H1 (cell line): ENCODE measurements at regions not wholly inside any gene's neighbourhood (a gene's known extent, or its start where the extent isn't known, plus 50 kb on each side); places are given as distances from the start of the nearest gene placed in this dataset.

Source experiments
- CTCF ChIA-PET: fragments of 300-600 bp; sonication (Branson Sonifier 250); formaldehyde crosslinking; loops from one replicate; lab custom pipeline; 2021; ENCODE audit not compliant: partially characterized antibody; lab: Charles Lee
- POLR2A ChIA-PET: fragments of 300-600 bp; sonication (Branson Sonifier 250); formaldehyde crosslinking; loops from one replicate; lab custom pipeline; 2021; ENCODE audit warnings: inconsistent platforms; ENCODE audit not compliant: partially characterized antibody; lab: Charles Lee
- DNase-seq, 2 experiments: peaks; one replicate each; pipeline versions ENCODE4 v3.0.0 to v3.0.0-alpha.2; 2010 to 2022; ENCODE audit warnings: low spot score in 2 of 2, low read depth in 1 of 2, mixed read lengths in 1 of 2
- FAIRE-seq: peaks from 2 replicates; lab custom pipeline; 2011; peaks lifted over from hg19 to GRCh38; lab: Jason Lieb, UNC
- H2AFZ ChIP-seq: 2 replicates; pipeline ENCODE4 v1.8.1; 2012; ENCODE audit warnings: low read length, inconsistent platforms
- H2AK5ac ChIP-seq: 2 replicates; pipeline ENCODE4 v1.6.1; 2013; ENCODE audit warnings: low read depth, low read length
- H2BK120ac ChIP-seq: replicated peaks from 2 replicates; pipeline ENCODE3; 2013; ENCODE audit warnings: low read depth, low read length, inconsistent platforms
- H2BK12ac ChIP-seq: 2 replicates; pipeline ENCODE4 v1.6.1; 2013; ENCODE audit warnings: low read depth, low read length
- H2BK15ac ChIP-seq: 2 replicates; pipeline ENCODE4 v1.6.1; 2013; ENCODE audit warnings: low read length
- H2BK20ac ChIP-seq: 2 replicates; pipeline ENCODE4 v1.6.1; 2013; ENCODE audit warnings: low read length
- H2BK5ac ChIP-seq: 2 replicates; pipeline ENCODE4 v1.6.1; 2013; ENCODE audit warnings: low read depth, low read length
- H3K14ac ChIP-seq: 2 replicates; pipeline ENCODE4 v1.6.1; 2013; ENCODE audit warnings: inconsistent platforms; ENCODE audit not compliant: insufficient read length
- H3K18ac ChIP-seq: 2 replicates; pipeline ENCODE4 v1.6.1; 2013; ENCODE audit warnings: low read length; ENCODE audit errors: extremely low read depth
- H3K23ac ChIP-seq: 2 replicates; pipeline ENCODE4 v1.6.1; 2013; ENCODE audit warnings: inconsistent platforms; ENCODE audit not compliant: insufficient read length
- H3K23me2 ChIP-seq: 2 replicates; pipeline ENCODE4 v1.6.1; 2013; ENCODE audit warnings: low read depth, low read length
- H3K27ac ChIP-seq: 2 replicates; pipeline ENCODE4 v1.6.1; 2011; ENCODE audit warnings: low read depth, low read length, inconsistent platforms
- H3K27me3 ChIP-seq, 4 experiments: replicated peaks in 1 of 4; 1 replicate in 1 of 4; 2 replicates in 3 of 4; pipeline versions ENCODE4 v1.6.1 to v1.8.1; 2011 to 2013; ENCODE audit warnings: low read length in 3 of 4, mild to moderate bottlenecking in 3 of 4, inconsistent platforms in 2 of 4, mixed read lengths in 2 of 4, moderate library complexity in 1 of 4; ENCODE audit not compliant: control insufficient read depth in 3 of 4, insufficient read depth in 3 of 4; ENCODE audit errors: extremely low read depth in 1 of 4
- H3K36me3 ChIP-seq, 4 experiments: 2 replicates each; pipeline versions ENCODE4 v1.6.1 to v1.8.1; 2011 to 2013; ENCODE audit warnings: mild to moderate bottlenecking in 4 of 4, low read length in 3 of 4, moderate library complexity in 2 of 4, control low read depth in 1 of 4, inconsistent platforms in 1 of 4; ENCODE audit not compliant: insufficient read depth in 4 of 4, control insufficient read depth in 2 of 4
- H3K4ac ChIP-seq: replicated peaks from 2 replicates; pipeline ENCODE3; 2013; ENCODE audit warnings: low read length, low read depth, mixed read lengths, inconsistent platforms; ENCODE audit not compliant: insufficient read length
- H3K4me1 ChIP-seq, 4 experiments: replicated peaks in 1 of 4; 1 replicate in 1 of 4; 2 replicates in 3 of 4; pipeline versions ENCODE4 v1.6.1 to v1.8.1; 2011 to 2013; ENCODE audit warnings: low read length in 3 of 4, inconsistent platforms in 2 of 4, mixed read lengths in 1 of 4; ENCODE audit not compliant: insufficient read depth in 4 of 4, control insufficient read depth in 3 of 4
- H3K4me2 ChIP-seq, 2 experiments: 2 replicates each; pipeline versions ENCODE4 v1.6.1 to v1.8.1; 2011 to 2013; ENCODE audit warnings: low read depth in 2 of 2, low read length in 2 of 2, control low read depth in 1 of 2, inconsistent platforms in 1 of 2, mild to moderate bottlenecking in 1 of 2; ENCODE audit not compliant: insufficient read depth in 1 of 2
- H3K4me3 ChIP-seq, 4 experiments: fragments of 200-600, 300-600 bp in 1 of 4; sonication (generic), shearing (Covaris generic), sonication (Bioruptor Twin) in 1 of 4; 2 replicates each; pipeline versions ENCODE4 v1.5.1 to v1.8.1; 2011 to 2016; ENCODE audit warnings: low read length in 4 of 4, low read depth in 3 of 4, control low read depth in 2 of 4, inconsistent platforms in 2 of 4, mild to moderate bottlenecking in 2 of 4, mixed read lengths in 1 of 4, moderate library complexity in 1 of 4; ENCODE audit not compliant: insufficient read depth in 2 of 4; ENCODE audit errors: extremely low read depth in 1 of 4
- H3K56ac ChIP-seq: replicated peaks from 2 replicates; pipeline ENCODE3; 2013; ENCODE audit warnings: low read depth, mild to moderate bottlenecking, mixed read lengths, low read length, inconsistent platforms; ENCODE audit not compliant: insufficient read length
- H3K79me1 ChIP-seq: 2 replicates; pipeline ENCODE4 v1.6.1; 2013; ENCODE audit warnings: low read depth, low read length, control low read depth
- H3K79me2 ChIP-seq, 2 experiments: 2 replicates each; pipeline versions ENCODE4 v1.6.1 to v1.8.1; 2012 to 2013; ENCODE audit warnings: low read length in 2 of 2, mild to moderate bottlenecking in 2 of 2, inconsistent platforms in 1 of 2; ENCODE audit not compliant: insufficient read depth in 2 of 2, control insufficient read depth in 1 of 2
- H3K9ac ChIP-seq, 4 experiments: replicated peaks in 1 of 4; 1 replicate in 1 of 4; 2 replicates in 3 of 4; pipeline versions ENCODE4 v1.6.1 to v1.8.1; 2011 to 2013; ENCODE audit warnings: low read depth in 3 of 4, low read length in 3 of 4, control low read depth in 2 of 4, mild to moderate bottlenecking in 2 of 4, moderate library complexity in 2 of 4, inconsistent platforms in 1 of 4; ENCODE audit errors: extremely low read depth in 1 of 4
- H3K9me3 ChIP-seq, 2 experiments: 2 replicates each; pipeline versions ENCODE4 v1.6.1 to v1.8.1; 2012 to 2013; ENCODE audit warnings: mild to moderate bottlenecking in 2 of 2, moderate library complexity in 2 of 2, control low read depth in 1 of 2, inconsistent platforms in 1 of 2, low read depth in 1 of 2, low read length in 1 of 2, mixed read lengths in 1 of 2; ENCODE audit not compliant: insufficient read depth in 2 of 2
- H4K20me1 ChIP-seq, 2 experiments: replicated peaks in 1 of 2; 2 replicates each; pipeline versions ENCODE3 to v1.8.1; 2011 to 2013; ENCODE audit warnings: inconsistent platforms in 2 of 2, low read length in 2 of 2, mild to moderate bottlenecking in 1 of 2; ENCODE audit not compliant: insufficient read depth in 2 of 2, control insufficient read depth in 1 of 2
- H4K5ac ChIP-seq: 2 replicates; pipeline ENCODE4 v1.6.1; 2013; ENCODE audit warnings: low read length, low read depth, mixed read lengths, inconsistent platforms; ENCODE audit not compliant: insufficient read length
- H4K8ac ChIP-seq: 2 replicates; pipeline ENCODE4 v1.8.0; 2013; ENCODE audit warnings: mild to moderate bottlenecking, moderate library complexity, low read length, inconsistent platforms; ENCODE audit not compliant: insufficient read depth; ENCODE audit errors: extremely low read depth
- H4K91ac ChIP-seq: replicated peaks from 2 replicates; pipeline ENCODE3; 2013; ENCODE audit warnings: low read length, mixed read lengths, inconsistent platforms; ENCODE audit not compliant: insufficient read length
- CEBPB ChIP-seq: IDR thresholded peaks from 2 replicates; pipeline ENCODE4 v1.6.1; 2012; ENCODE audit warnings: low read depth, low read length
- GTF2F1 ChIP-seq: IDR thresholded peaks from 2 replicates; pipeline ENCODE4 v1.6.1; 2012; ENCODE audit warnings: low read depth, low read length, improper control_type of control experiment, borderline replicate concordance
- HDAC2 ChIP-seq, 2 experiments: fragments of 300-600 bp in 1 of 2; sonication (generic) in 1 of 2; IDR thresholded peaks; 2 replicates each; pipeline ENCODE4 v1.6.1; 2011 to 2012; ENCODE audit warnings: low read depth in 2 of 2, low read length in 2 of 2, mild to moderate bottlenecking in 2 of 2, moderate library complexity in 2 of 2, borderline replicate concordance in 1 of 2, inconsistent platforms in 1 of 2
- HDAC6 ChIP-seq: IDR thresholded peaks from one replicate; pipeline ENCODE4 v1.7.1; 2012; ENCODE audit warnings: low read depth, mild to moderate bottlenecking, inconsistent platforms, low read length, moderate library complexity
- JUN ChIP-seq: IDR thresholded peaks from 2 replicates; pipeline ENCODE4 v1.6.1; 2011; ENCODE audit warnings: low read depth, mild to moderate bottlenecking, improper control_type of control experiment, low read length
- KDM4A ChIP-seq: IDR thresholded peaks from one replicate; pipeline ENCODE4 v1.7.1; 2012; ENCODE audit warnings: low read depth, mild to moderate bottlenecking, moderate library complexity, low read length, inconsistent platforms; ENCODE audit not compliant: severe bottlenecking
- KDM5A ChIP-seq: fragments of 200-600 bp; IDR thresholded peaks from 2 replicates; pipeline ENCODE4 v1.7.1; 2012; ENCODE audit warnings: mild to moderate bottlenecking, low read length, inconsistent platforms, mixed read lengths
- SAP30 ChIP-seq: fragments of 300-600 bp; sonication (generic); IDR thresholded peaks from 2 replicates; pipeline ENCODE4 v1.7.1; 2012; ENCODE audit warnings: low read length, moderate library complexity, mild to moderate bottlenecking, inconsistent platforms; ENCODE audit not compliant: insufficient read depth, insufficient replicate concordance
- WGBS, 2 experiments: shearing (Covaris generic) in 1 of 2; methylation state at CpG; one replicate each; pipeline versions ENCODE4 v1.1.6 to v1.1.7; 2013 to 2015; ENCODE audit warnings: low lambda C conversion rate in 2 of 2, mixed read lengths in 2 of 2, inconsistent platforms in 1 of 2, low coverage in 1 of 2, missing lambda C conversion rate in 1 of 2; ENCODE audit not compliant: insufficient replicate concordance in 2 of 2, insufficient coverage in 1 of 2, insufficient read length in 1 of 2; ENCODE audit errors: extremely low coverage in 1 of 2, missing lambda C conversion rate in 1 of 2; 5-methylcytosine and 5-hydroxymethylcytosine counted together

GRCh38 chr3:35437381-35437780, 201.9 kb upstream of the ARPP21 start:
- no peak overlapping the region for H2BK20ac ChIP-seq
- no peak overlapping the region for H2BK120ac ChIP-seq
- no peaks in the 10 kb centered on the region for H3K79me1 ChIP-seq
- CTCF ChIA-PET = interaction anchor here (0.7 kb wide), 1 partner anchor 11 kb away, joined by 3 read pairs; no protein-coding TSS in a partner anchor
- no peaks in the 10 kb centered on the region for H3K9me3 ChIP-seq
- no peak overlapping the region for H4K5ac ChIP-seq
- DNase-seq (no peak), FAIRE-seq (no peak)
- no peak overlapping the region for H3K4me3 ChIP-seq
- WGBS, 2 experiments = 100% methylated on average over 1 of the region's 1 CpG; no CpG with 5 or more reads in 1 of the 2 experiments
- H3K23me2 ChIP-seq = no peaks in the 10 kb centered on the region
- no peak overlapping the region for H3K9ac ChIP-seq
- no peaks in the 10 kb centered on the region for H4K20me1 ChIP-seq
- no peak overlapping the region for H2BK5ac ChIP-seq
- no peak overlapping the region for H3K14ac ChIP-seq
- no peak overlapping the region for H2BK12ac ChIP-seq
- no peak overlapping the region for H4K91ac ChIP-seq
- no peak for TF ChIP-seq SAP30
- TF ChIP-seq KDM5A = no peak
- no peak for TF ChIP-seq KDM4A
- TF ChIP-seq HDAC6 = no peak
- TF ChIP-seq CEBPB = no peak
- no peak for TF ChIP-seq GTF2F1
- TF ChIP-seq HDAC2 (IDR thresholded peaks at IDR 0.05; ENCODE audit: borderline replicate concordance in 1 of 2, low read depth in 2 of 2, low read length in 2 of 2) = no peak
- no peak for TF ChIP-seq JUN
- no peak overlapping the region for H3K27ac ChIP-seq
- POLR2A ChIA-PET = no interaction called here
- no peak overlapping the region for H3K18ac ChIP-seq
- H3K36me3 ChIP-seq = no peaks in the 10 kb centered on the region
- H2AK5ac ChIP-seq = no peak overlapping the region
- H3K4ac ChIP-seq = no peak overlapping the region
- H3K4me2 ChIP-seq = no peak overlapping the region
- H4K8ac ChIP-seq = no peak overlapping the region
- H3K4me1 ChIP-seq = no peaks in the 10 kb centered on the region
- H2BK15ac ChIP-seq = no peak overlapping the region
- H2AFZ ChIP-seq = no peak overlapping the region
- H3K79me2 ChIP-seq = no peaks in the 10 kb centered on the region
- H3K56ac ChIP-seq = no peak overlapping the region
- no peak overlapping the region for H3K23ac ChIP-seq
- H3K27me3 ChIP-seq = no peaks in the 10 kb centered on the region
